Pancreas (tissue), 10 donors: ENCODE measurements at regions not wholly inside any gene's neighbourhood (a gene's known extent, or its start where the extent isn't known, plus 50 kb on each side); places are given as distances from the start of the nearest gene placed in this dataset.

Source experiments
- ATAC-seq, 4 donors: fragments of 200-7000 bp; cut with Tn5 transposase; one replicate each; pipeline versions ENCODE4 v1.8.0 to v1.9.1; 2020; ENCODE audit warnings: mild to moderate bottlenecking in 4 of 4, moderate library complexity in 4 of 4
- DNase-seq, 6 donors: peaks; one replicate each; pipeline ENCODE4 v3.0.0-alpha.2; 2020
- FAIRE-seq: peaks from 2 replicates; lab custom pipeline; 2012; peaks lifted over from hg19 to GRCh38; lab: Jason Lieb, UNC
- H3K27ac ChIP-seq, 4 donors: fragments of 200-600 bp; sonication (generic); 1 replicate in 3 of 4; 2 replicates in 1 of 4; pipeline versions ENCODE4 v1.5.0 to v1.8.0; 2020
- H3K27me3 ChIP-seq, 4 donors: fragments of 200-600 bp; one replicate each; pipeline ENCODE4 v1.8.0; 2021
- H3K36me3 ChIP-seq, 3 donors: fragments of 200-600 bp; sonication (generic) in 1 of 3; one replicate each; pipeline versions ENCODE4 v1.5.0 to v1.8.0; 2020 to 2021
- H3K4me1 ChIP-seq, 3 donors: fragments of 200-600 bp; one replicate each; pipeline ENCODE4 v1.8.0; 2021
- H3K4me3 ChIP-seq, 4 donors: fragments of 200-600 bp; sonication (generic) in 2 of 4; one replicate each; pipeline versions ENCODE4 v1.5.0 to v1.8.0; 2020 to 2021
- H3K9me3 ChIP-seq, 4 donors: fragments of 200-600 bp; one replicate each; pipeline ENCODE4 v1.8.0; 2021
- CTCF ChIP-seq, 4 donors: fragments of 200-600 bp; sonication (generic) in 3 of 4; IDR thresholded peaks; one replicate each; pipeline versions ENCODE4 v1.5.0 to v1.8.0; 2021; ENCODE audit warnings: antibody characterized with exemption in 4 of 4
- WGBS, 2 donors: extraction: QIAGEN DNeasy Blood & Tissue Kit; methylation state at CpG; one replicate each; pipeline ENCODE4 v1.1.7; 2013; 5-methylcytosine and 5-hydroxymethylcytosine counted together
- intact Hi-C, 3 donors: fragments of 100-400 bp; cut with DNase I; formaldehyde crosslinking; loops; one replicate each; pipeline versions ENCODE4 v1.11.1 to v1.14.2; 2022
- donor health status: healthy with polysubstance abuse.
- donor health status: DM: no; HTN: no; CAD: no; lungs with moderate emphysema.
- donor health status: DM: no; HTN: no; CAD: no.
- donor health status: control.
- donor health status: control.
- donor health status: Bipolar disorder and iron deficiency.
- donor health status: DM: yes; HTN: yes; CAD: no.
- donor health status: DM: no; HTN: no; CAD: no.
- donor health status: DM: no; HTN: no; CAD: no.
- donor health status: DM: yes; HTN: yes; CAD: no.

- Histone ChIP-seq H3K36me3 (no peaks in the 10 kb centered on the region), H3K27me3 (no peaks in the 10 kb centered on the region), H3K4me1 (no peaks in the 10 kb centered on the region), H3K4me3 (no peak overlapping the region), H3K27ac (no peak overlapping the region), H3K9me3 (no peaks in the 10 kb centered on the region)
- no peak for DNase-seq
- ATAC-seq = no peak
- intact Hi-C loops = no loop called here
- no peak for FAIRE-seq
- no peak for TF ChIP-seq CTCF (IDR thresholded peaks at IDR 0.05)
- WGBS, 2 donors = 75 to 87% methylated on average over 3 of the region's 3 CpGs
Observed at GRCh38 chr3:182568261-182568660, 225.0 kb upstream of the ATP11B start.

GRCh38 chr3:182568876-182569275 lies 224.4 kb upstream of the ATP11B start:
- Histone ChIP-seq H3K9me3 (no peaks in the 10 kb centered on the region), H3K36me3 (no peaks in the 10 kb centered on the region), H3K4me3 (no peak overlapping the region), H3K27ac (no peak overlapping the region), H3K4me1 (no peaks in the 10 kb centered on the region), H3K27me3 (no peaks in the 10 kb centered on the region)
- FAIRE-seq = no peak
- ATAC-seq = no peak
- 60 to 67% methylated on average over 3 of the region's 3 CpGs for WGBS, 2 donors
- no peak for DNase-seq
- TF ChIP-seq CTCF (IDR thresholded peaks at IDR 0.05) = no peak
- intact Hi-C loops = no loop called here

GRCh38 chr3:182570946-182571594 lies 222.2 kb upstream of the ATP11B start:
- no peak overlapping the region for H3K27ac ChIP-seq
- H3K4me1 ChIP-seq = no peaks in the 10 kb centered on the region
- no peaks in the 10 kb centered on the region for H3K27me3 ChIP-seq
- TF ChIP-seq CTCF (IDR thresholded peaks at IDR 0.05) = no peak
- no peak overlapping the region for H3K4me3 ChIP-seq
- H3K36me3 ChIP-seq = no peaks in the 10 kb centered on the region
- FAIRE-seq = no peak
- no peaks in the 10 kb centered on the region for H3K9me3 ChIP-seq
- 25 to 28% methylated on average over 3 of the region's 3 CpGs for WGBS, 2 donors
- no peak for ATAC-seq
- DNase-seq = no peak
- intact Hi-C loops = no loop called here

- Histone ChIP-seq H3K36me3 (no peaks in the 10 kb centered on the region), H3K9me3 (no peaks in the 10 kb centered on the region), H3K27ac (no peak overlapping the region), H3K27me3 (no peaks in the 10 kb centered on the region), H3K4me3 (no peak overlapping the region), H3K4me1 (no peaks in the 10 kb centered on the region)
- ATAC-seq (no peak), DNase-seq (no peak), FAIRE-seq (no peak)
- no peak for TF ChIP-seq CTCF (IDR thresholded peaks at IDR 0.05)
- 57 to 64% methylated on average over 2 of the region's 2 CpGs for WGBS, 2 donors
- intact Hi-C loops = no loop called here
Observed at GRCh38 chr3:182575941-182576340, 217.4 kb upstream of the ATP11B start.

- no peak for TF ChIP-seq CTCF (IDR thresholded peaks at IDR 0.05)
- WGBS, 2 donors = 66 to 89% methylated on average over 4 of the region's 4 CpGs
- ATAC-seq = no peak
Observed at GRCh38 chr3:182583545-182583944, 209.8 kb upstream of the ATP11B start.

More at GRCh38 chr3:182583545-182583944, 209.8 kb upstream of the ATP11B start:
- intact Hi-C loops = no loop called here
- Histone ChIP-seq H3K4me3 (no peak overlapping the region), H3K9me3 (no peaks in the 10 kb centered on the region), H3K4me1 (no peaks in the 10 kb centered on the region), H3K27ac (no peak overlapping the region), H3K27me3 (no peaks in the 10 kb centered on the region), H3K36me3 (no peaks in the 10 kb centered on the region)
- FAIRE-seq (no peak), DNase-seq (no peak)
